ENCODE measurements at regions not wholly inside any gene's neighbourhood (a gene's known extent, or its start where the extent isn't known, plus 50 kb on each side); places are given as distances from the start of the nearest gene placed in this dataset.
"Not testable (repeated sequence)": the region's sequence is repeated elsewhere in the genome, so short reads cannot be mapped to it uniquely, and the experiment has no call there.

- DNase-seq = no peak
Observed at GRCh38 chr14:106029959-106030358, 503.6 kb downstream of the TMEM121 start.

GRCh38 chr14:106037380-106037779 is 511.0 kb downstream of the TMEM121 start:
- no peak for DNase-seq

GRCh38 chr14:106038263-106038662 is 511.9 kb downstream of the TMEM121 start:
- no peak for DNase-seq

GRCh38 chr14:106039400-106039799 is 513.0 kb downstream of the TMEM121 start:
- DNase-seq = peak; percentile 72

GRCh38 chr14:106044515-106044914 is 518.1 kb downstream of the TMEM121 start:
- no peak for DNase-seq

- peak; percentile 80 for DNase-seq
Observed at GRCh38 chr14:106044949-106045596, 518.7 kb downstream of the TMEM121 start.

GRCh38 chr14:106051796-106052195 is 525.4 kb downstream of the TMEM121 start:
- no peak for DNase-seq

- DNase-seq = no peak
Observed at GRCh38 chr14:106055289-106055688, 528.9 kb downstream of the TMEM121 start.

- DNase-seq = no peak
Observed at GRCh38 chr14:106058342-106058741, 532.0 kb downstream of the TMEM121 start.

- DNase-seq = no peak
Observed at GRCh38 chr14:106060276-106060975, 534.0 kb downstream of the TMEM121 start.

GRCh38 chr14:106061877-106062500 is 535.6 kb downstream of the TMEM121 start:
- DNase-seq = peak; percentile 65

GRCh38 chr14:106062502-106063272 is 536.3 kb downstream of the TMEM121 start:
- no peak for DNase-seq

- no peak for DNase-seq
Observed at GRCh38 chr14:106067935-106068334, 541.6 kb downstream of the TMEM121 start.

- no peak for DNase-seq
Observed at GRCh38 chr14:106069804-106070625, 543.6 kb downstream of the TMEM121 start.

- no peak for DNase-seq
Observed at GRCh38 chr14:106080922-106081321, 554.5 kb downstream of the TMEM121 start.

- not testable (repeated sequence) for DNase-seq
Observed at GRCh38 chr14:106081721-106082120, 555.3 kb downstream of the TMEM121 start.

- no peak for DNase-seq
Observed at GRCh38 chr14:106083082-106083481, 556.7 kb downstream of the TMEM121 start.

- no peak for DNase-seq
Observed at GRCh38 chr14:106087837-106088236, 561.5 kb downstream of the TMEM121 start.

GRCh38 chr14:106088860-106089259 is 562.5 kb downstream of the TMEM121 start:
- not testable (repeated sequence) for DNase-seq

- peak; percentile 66 for DNase-seq
Observed at GRCh38 chr14:106094654-106095189, 568.3 kb downstream of the TMEM121 start.

- DNase-seq = no peak
Observed at GRCh38 chr14:106107703-106108102, 581.3 kb downstream of the TMEM121 start.

- no peak for DNase-seq
Observed at GRCh38 chr14:106109337-106109736, 583.0 kb downstream of the TMEM121 start.
